ENCODE measurements at regions not wholly inside any gene's neighbourhood (a gene's known extent, or its start where the extent isn't known, plus 50 kb on each side); places are given as distances from the start of the nearest gene placed in this dataset.

DNA sequence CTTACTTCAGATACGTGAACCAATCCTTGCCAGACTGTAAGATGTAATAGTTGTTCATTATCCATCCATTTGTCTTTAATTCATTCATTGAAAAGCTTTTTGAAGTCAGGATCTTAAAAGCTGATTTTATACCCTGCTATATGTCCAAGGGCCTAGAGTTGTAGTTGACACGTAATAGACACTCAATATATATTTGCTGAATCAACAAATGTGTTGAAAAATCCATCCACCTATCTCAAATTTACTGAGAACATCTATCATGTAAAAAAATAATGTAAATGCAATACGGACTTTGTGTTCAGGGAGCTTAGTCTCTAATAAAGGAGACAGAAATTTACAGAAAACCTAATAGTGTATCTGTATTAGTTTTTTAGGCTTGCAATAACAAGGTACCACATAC is 521.0 kb downstream of the METTL15 start:
- POLR2A ChIA-PET = no interaction called here
- RAD21 ChIA-PET (ENCODE audit: low non-redundant PET in 1 of 2, low total read pairs in 2 of 2, uncharacterized antibody in 2 of 2, unreplicated experiment in 2 of 2) = no interaction called here
- Histone ChIP-seq H3K9me3 (ENCODE audit: control insufficient read depth in 1 of 2, insufficient read depth in 1 of 2, low read depth in 1 of 2, low read length in 2 of 2) (no peaks in the 10 kb centered on the region), H3K4me1 (ENCODE audit: control insufficient read depth in 1 of 2, insufficient read depth in 2 of 2, low read length in 2 of 2) (no peaks in the 10 kb centered on the region), H4K20me1 (ENCODE audit: insufficient read depth) (no peaks in the 10 kb centered on the region), H3K27ac (ENCODE audit: low read depth, low read length) (no peak overlapping the region), H3K4me2 (ENCODE audit: low read length) (no peak overlapping the region), H3K36me3 (ENCODE audit: control insufficient read depth in 1 of 2, insufficient read depth in 2 of 2, low read length in 2 of 2) (no peaks in the 10 kb centered on the region), H3K79me2 (ENCODE audit: insufficient read depth, low read length) (no peaks in the 10 kb centered on the region), H3K9me2 (ENCODE audit: insufficient read depth) (no peaks in the 10 kb centered on the region), H3K9ac (ENCODE audit: low read length) (no peak overlapping the region), H3K4me3 (replicated peaks in 1 of 2; ENCODE audit: low read depth in 1 of 2, low read length in 2 of 2) (no peak overlapping the region), H3K27me3 (ENCODE audit: insufficient read depth, low read length) (no peaks in the 10 kb centered on the region), H2AFZ (ENCODE audit: low read depth, low read length, poor library complexity, severe bottlenecking) (no peak overlapping the region)
- CTCF ChIA-PET = no interaction called here
- no peak for ATAC-seq
- TF ChIP-seq CBX3 (IDR thresholded peaks at IDR 0.05; ENCODE audit: low read depth) (no peak), POLR2AphosphoS5 (IDR thresholded peaks at IDR 0.05; ENCODE audit: low read depth, low read length) (no peak), ELF1 (IDR thresholded peaks at IDR 0.05; ENCODE audit: borderline replicate concordance, low read depth) (no peak), ZFX (IDR thresholded peaks at IDR 0.05) (no peak), TCF7L2 (IDR thresholded peaks at IDR 0.05; ENCODE audit: borderline replicate concordance, extremely low read depth, insufficient read depth, insufficient read length) (no peak), ZNF274 (IDR thresholded peaks at IDR 0.05; ENCODE audit: low read depth, low read length) (no peak), EZH2 (IDR thresholded peaks at IDR 0.05) (no peak), POLR2A (IDR thresholded peaks at IDR 0.05; ENCODE audit: borderline replicate concordance, extremely low read depth, insufficient read depth, insufficient read length) (no peak), SIN3A (IDR thresholded peaks at IDR 0.05; ENCODE audit: low read depth) (no peak), FOSL1 (IDR thresholded peaks at IDR 0.05; ENCODE audit: low read depth) (no peak), EGR1 (IDR thresholded peaks at IDR 0.05; ENCODE audit: low read depth) (no peak), SP1 (IDR thresholded peaks at IDR 0.05; ENCODE audit: low read depth) (no peak), EZH2phosphoT487 (IDR thresholded peaks at IDR 0.05; ENCODE audit: borderline replicate concordance) (no peak), JUND (IDR thresholded peaks at IDR 0.05) (no peak), RAD21 (IDR thresholded peaks at IDR 0.05; ENCODE audit: low read depth) (no peak), CEBPB (IDR thresholded peaks at IDR 0.05; ENCODE audit: low read depth) (no peak)
- TF ChIP-seq, protein P1, sequence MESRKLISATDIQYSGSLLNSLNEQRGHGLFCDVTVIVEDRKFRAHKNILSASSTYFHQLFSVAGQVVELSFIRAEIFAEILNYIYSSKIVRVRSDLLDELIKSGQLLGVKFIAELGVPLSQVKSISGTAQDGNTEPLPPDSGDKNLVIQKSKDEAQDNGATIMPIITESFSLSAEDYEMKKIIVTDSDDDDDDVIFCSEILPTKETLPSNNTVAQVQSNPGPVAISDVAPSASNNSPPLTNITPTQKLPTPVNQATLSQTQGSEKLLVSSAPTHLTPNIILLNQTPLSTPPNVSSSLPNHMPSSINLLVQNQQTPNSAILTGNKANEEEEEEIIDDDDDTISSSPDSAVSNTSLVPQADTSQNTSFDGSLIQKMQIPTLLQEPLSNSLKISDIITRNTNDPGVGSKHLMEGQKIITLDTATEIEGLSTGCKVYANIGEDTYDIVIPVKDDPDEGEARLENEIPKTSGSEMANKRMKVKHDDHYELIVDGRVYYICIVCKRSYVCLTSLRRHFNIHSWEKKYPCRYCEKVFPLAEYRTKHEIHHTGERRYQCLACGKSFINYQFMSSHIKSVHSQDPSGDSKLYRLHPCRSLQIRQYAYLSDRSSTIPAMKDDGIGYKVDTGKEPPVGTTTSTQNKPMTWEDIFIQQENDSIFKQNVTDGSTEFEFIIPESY (IDR thresholded peaks at IDR 0.05; ENCODE audit: extremely low read depth, insufficient replicate concordance, low read length) = no peak
- TF ChIP-seq, protein P2, sequence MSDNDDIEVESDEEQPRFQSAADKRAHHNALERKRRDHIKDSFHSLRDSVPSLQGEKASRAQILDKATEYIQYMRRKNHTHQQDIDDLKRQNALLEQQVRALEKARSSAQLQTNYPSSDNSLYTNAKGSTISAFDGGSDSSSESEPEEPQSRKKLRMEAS (IDR thresholded peaks at IDR 0.05) = no peak
- TF ChIP-seq, protein P3, sequence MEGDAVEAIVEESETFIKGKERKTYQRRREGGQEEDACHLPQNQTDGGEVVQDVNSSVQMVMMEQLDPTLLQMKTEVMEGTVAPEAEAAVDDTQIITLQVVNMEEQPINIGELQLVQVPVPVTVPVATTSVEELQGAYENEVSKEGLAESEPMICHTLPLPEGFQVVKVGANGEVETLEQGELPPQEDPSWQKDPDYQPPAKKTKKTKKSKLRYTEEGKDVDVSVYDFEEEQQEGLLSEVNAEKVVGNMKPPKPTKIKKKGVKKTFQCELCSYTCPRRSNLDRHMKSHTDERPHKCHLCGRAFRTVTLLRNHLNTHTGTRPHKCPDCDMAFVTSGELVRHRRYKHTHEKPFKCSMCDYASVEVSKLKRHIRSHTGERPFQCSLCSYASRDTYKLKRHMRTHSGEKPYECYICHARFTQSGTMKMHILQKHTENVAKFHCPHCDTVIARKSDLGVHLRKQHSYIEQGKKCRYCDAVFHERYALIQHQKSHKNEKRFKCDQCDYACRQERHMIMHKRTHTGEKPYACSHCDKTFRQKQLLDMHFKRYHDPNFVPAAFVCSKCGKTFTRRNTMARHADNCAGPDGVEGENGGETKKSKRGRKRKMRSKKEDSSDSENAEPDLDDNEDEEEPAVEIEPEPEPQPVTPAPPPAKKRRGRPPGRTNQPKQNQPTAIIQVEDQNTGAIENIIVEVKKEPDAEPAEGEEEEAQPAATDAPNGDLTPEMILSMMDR (IDR thresholded peaks at IDR 0.05 in 2 of 3, conservative IDR thresholded peaks at IDR 0.05 in 1 of 3; ENCODE audit: borderline replicate concordance in 1 of 3, insufficient read depth in 1 of 3, low read depth in 2 of 3, low read length in 2 of 3) = no peak
- TF ChIP-seq, protein P4, sequence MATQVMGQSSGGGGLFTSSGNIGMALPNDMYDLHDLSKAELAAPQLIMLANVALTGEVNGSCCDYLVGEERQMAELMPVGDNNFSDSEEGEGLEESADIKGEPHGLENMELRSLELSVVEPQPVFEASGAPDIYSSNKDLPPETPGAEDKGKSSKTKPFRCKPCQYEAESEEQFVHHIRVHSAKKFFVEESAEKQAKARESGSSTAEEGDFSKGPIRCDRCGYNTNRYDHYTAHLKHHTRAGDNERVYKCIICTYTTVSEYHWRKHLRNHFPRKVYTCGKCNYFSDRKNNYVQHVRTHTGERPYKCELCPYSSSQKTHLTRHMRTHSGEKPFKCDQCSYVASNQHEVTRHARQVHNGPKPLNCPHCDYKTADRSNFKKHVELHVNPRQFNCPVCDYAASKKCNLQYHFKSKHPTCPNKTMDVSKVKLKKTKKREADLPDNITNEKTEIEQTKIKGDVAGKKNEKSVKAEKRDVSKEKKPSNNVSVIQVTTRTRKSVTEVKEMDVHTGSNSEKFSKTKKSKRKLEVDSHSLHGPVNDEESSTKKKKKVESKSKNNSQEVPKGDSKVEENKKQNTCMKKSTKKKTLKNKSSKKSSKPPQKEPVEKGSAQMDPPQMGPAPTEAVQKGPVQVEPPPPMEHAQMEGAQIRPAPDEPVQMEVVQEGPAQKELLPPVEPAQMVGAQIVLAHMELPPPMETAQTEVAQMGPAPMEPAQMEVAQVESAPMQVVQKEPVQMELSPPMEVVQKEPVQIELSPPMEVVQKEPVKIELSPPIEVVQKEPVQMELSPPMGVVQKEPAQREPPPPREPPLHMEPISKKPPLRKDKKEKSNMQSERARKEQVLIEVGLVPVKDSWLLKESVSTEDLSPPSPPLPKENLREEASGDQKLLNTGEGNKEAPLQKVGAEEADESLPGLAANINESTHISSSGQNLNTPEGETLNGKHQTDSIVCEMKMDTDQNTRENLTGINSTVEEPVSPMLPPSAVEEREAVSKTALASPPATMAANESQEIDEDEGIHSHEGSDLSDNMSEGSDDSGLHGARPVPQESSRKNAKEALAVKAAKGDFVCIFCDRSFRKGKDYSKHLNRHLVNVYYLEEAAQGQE (IDR thresholded peaks at IDR 0.05; ENCODE audit: low read depth) = no peak
- DNase-seq (ENCODE audit: low read depth, low spot score) = no peak
- no TSS peak for BruUV-seq (replicated peaks)
- intact Hi-C loops (cut with micrococcal nuclease) = no loop called here
